Neural cell (in vitro differentiated cells): ENCODE measurements at regions not wholly inside any gene's neighbourhood (a gene's known extent, or its start where the extent isn't known, plus 50 kb on each side); places are given as distances from the start of the nearest gene placed in this dataset.

Experiments
- H2AFZ ChIP-seq: fragments of 200-600, 300-800 bp; sonication (generic), shearing (Covaris generic); 2 replicates; pipeline ENCODE4 v1.6.0; 2014; ENCODE audit warnings: low read depth, mild to moderate bottlenecking, antibody characterized with exemption, low read length, moderate library complexity
- H3F3A ChIP-seq: fragments of 200-600 bp; shearing (Covaris generic); 2 replicates; pipeline ENCODE4 v1.6.1; 2016; ENCODE audit warnings: mild to moderate bottlenecking, moderate library complexity, mixed read lengths, antibody characterized with exemption, low read length; ENCODE audit not compliant: insufficient read depth, poor library complexity, severe bottlenecking
- H3K27ac ChIP-seq: fragments of 200-600, 300-800 bp; sonication (generic), shearing (Covaris generic); 2 replicates; pipeline ENCODE4 v1.5.1; 2014; ENCODE audit warnings: mild to moderate bottlenecking, low read length, moderate library complexity
- H3K27me3 ChIP-seq: fragments of 300-800, 200-600 bp; sonication (generic), shearing (Covaris generic); 2 replicates; pipeline ENCODE4 v1.6.0; 2014; ENCODE audit warnings: mild to moderate bottlenecking, low read depth, low read length, moderate library complexity; ENCODE audit not compliant: insufficient read depth
- H3K36me3 ChIP-seq: fragments of 300-800, 200-600 bp; sonication (generic), shearing (Covaris generic); 2 replicates; pipeline ENCODE4 v1.5.1; 2014; ENCODE audit warnings: mild to moderate bottlenecking, antibody characterized with exemption, low read length, moderate library complexity; ENCODE audit not compliant: insufficient read depth
- H3K4me2 ChIP-seq: fragments of 300-800, 200-600 bp; sonication (generic), shearing (Covaris generic); 2 replicates; pipeline ENCODE4 v1.6.0; 2014; ENCODE audit warnings: mild to moderate bottlenecking, low read length
- H3K4me3 ChIP-seq: fragments of 300-800, 200-600 bp; sonication (generic), shearing (Covaris generic); 2 replicates; pipeline ENCODE4 v1.5.1; 2014; ENCODE audit warnings: mild to moderate bottlenecking, low read length, moderate library complexity
- H3K79me2 ChIP-seq: fragments of 200-600 bp; shearing (Covaris generic); replicated peaks from 2 replicates; pipeline ENCODE4 v1.6.0; 2014; ENCODE audit warnings: mild to moderate bottlenecking, low read length, moderate library complexity; ENCODE audit not compliant: insufficient read depth
- H3K9ac ChIP-seq: fragments of 300-800, 200-600 bp; sonication (generic), shearing (Covaris generic); 2 replicates; pipeline ENCODE4 v1.6.1; 2016; ENCODE audit warnings: mild to moderate bottlenecking, low read length, mixed read lengths
- H3K9me2 ChIP-seq: fragments of 200-600 bp; shearing (Covaris generic); 2 replicates; pipeline ENCODE4 v1.6.1; 2016; ENCODE audit warnings: mild to moderate bottlenecking, low read length, mixed read lengths; ENCODE audit not compliant: insufficient read depth
- H3K9me3 ChIP-seq: fragments of 200-600, 300-800 bp; sonication (generic), shearing (Covaris generic); 2 replicates; pipeline ENCODE4 v1.6.1; 2016; ENCODE audit warnings: mild to moderate bottlenecking, mixed run types, low read length, moderate library complexity, mixed read lengths
- H4K20me1 ChIP-seq: fragments of 200-600 bp; shearing (Covaris generic); 2 replicates; pipeline ENCODE4 v1.6.1; 2016; ENCODE audit warnings: mild to moderate bottlenecking, mixed run types; ENCODE audit not compliant: insufficient read depth
- CTCF ChIP-seq: fragments of 450-650 bp; IDR thresholded peaks from 2 replicates; pipeline ENCODE4 v1.5.1; 2014; ENCODE audit warnings: antibody characterized with exemption, mild to moderate bottlenecking, moderate library complexity; ENCODE audit not compliant: poor library complexity, severe bottlenecking
- EP300 ChIP-seq: fragments of 450-650 bp; conservative IDR thresholded peaks from 2 replicates; pipeline ENCODE4 v1.6.1; 2014; ENCODE audit warnings: antibody characterized with exemption, mild to moderate bottlenecking, moderate library complexity; ENCODE audit not compliant: poor library complexity, severe bottlenecking
- EZH2 ChIP-seq: fragments of 200-600, 300-800 bp; shearing (Covaris generic), sonication (generic); IDR thresholded peaks from 2 replicates; pipeline ENCODE4 v1.6.1; 2014; ENCODE audit warnings: antibody characterized with exemption, low read length, borderline replicate concordance, mild to moderate bottlenecking; ENCODE audit not compliant: insufficient read depth, poor library complexity, severe bottlenecking
- MXI1 ChIP-seq: fragments of 450-650 bp; conservative IDR thresholded peaks from 2 replicates; pipeline ENCODE4 v1.6.1; 2014; ENCODE audit warnings: antibody characterized with exemption, mild to moderate bottlenecking; ENCODE audit not compliant: poor library complexity, severe bottlenecking
- POLR2AphosphoS5 ChIP-seq: IDR thresholded peaks from 2 replicates; pipeline ENCODE4 v1.6.1; 2012
- RAD21 ChIP-seq: fragments of 450-650 bp; conservative IDR thresholded peaks from 2 replicates; pipeline ENCODE4 v1.6.1; 2014; ENCODE audit warnings: antibody characterized with exemption, mild to moderate bottlenecking, moderate library complexity
- REST ChIP-seq: IDR thresholded peaks from 2 replicates; pipeline ENCODE4 v1.6.1; 2012; ENCODE audit warnings: borderline replicate concordance
- SMC3 ChIP-seq: fragments of 450-650 bp; conservative IDR thresholded peaks from 2 replicates; pipeline ENCODE4 v1.6.1; 2014; ENCODE audit warnings: antibody characterized with exemption, mild to moderate bottlenecking, moderate library complexity; ENCODE audit not compliant: poor library complexity
- TAF1 ChIP-seq: IDR thresholded peaks from 2 replicates; pipeline ENCODE4 v1.6.1; 2012; ENCODE audit warnings: low read depth

GRCh38 chr6:9535106-9535505 lies 879.8 kb downstream of the TFAP2A start:
- H3K36me3 ChIP-seq = no peaks in the 10 kb centered on the region
- no peaks in the 10 kb centered on the region for H3K9me3 ChIP-seq
- no peaks in the 10 kb centered on the region for H3F3A ChIP-seq
- H3K79me2 ChIP-seq = no peaks in the 10 kb centered on the region
- no peaks in the 10 kb centered on the region for H3K9me2 ChIP-seq
- TF ChIP-seq CTCF (no peak), SMC3 (no peak), TAF1 (no peak), POLR2AphosphoS5 (no peak), EZH2 (no peak), RAD21 (no peak), EP300 (no peak), MXI1 (no peak), REST (no peak)
- H4K20me1 ChIP-seq = no peaks in the 10 kb centered on the region
- H3K4me2 ChIP-seq = no peak overlapping the region
- H3K9ac ChIP-seq = no peak overlapping the region
- H3K27me3 ChIP-seq = no peaks in the 10 kb centered on the region
- no peak overlapping the region for H3K27ac ChIP-seq
- no peak overlapping the region for H2AFZ ChIP-seq
- no peak overlapping the region for H3K4me3 ChIP-seq

GRCh38 chr6:9532621-9533557 lies 882.0 kb downstream of the TFAP2A start:
- Histone ChIP-seq H3K9ac (no peak overlapping the region), H3K27ac (no peak overlapping the region), H3K9me2 (no peaks in the 10 kb centered on the region), H2AFZ (no peak overlapping the region), H3K4me3 (no peak overlapping the region), H4K20me1 (no peaks in the 10 kb centered on the region), H3F3A (no peaks in the 10 kb centered on the region), H3K79me2 (no peaks in the 10 kb centered on the region), H3K36me3 (no peaks in the 10 kb centered on the region), H3K4me2 (no peak overlapping the region), H3K9me3 (no peaks in the 10 kb centered on the region), H3K27me3 (no peaks in the 10 kb centered on the region)
- TF ChIP-seq POLR2AphosphoS5 (no peak), REST (no peak), SMC3 (no peak), EP300 (no peak), RAD21 (no peak), CTCF (no peak)
